ENCODE measurements at regions not wholly inside any gene's neighbourhood (a gene's known extent, or its start where the extent isn't known, plus 50 kb on each side); places are given as distances from the start of the nearest gene placed in this dataset.

DNA sequence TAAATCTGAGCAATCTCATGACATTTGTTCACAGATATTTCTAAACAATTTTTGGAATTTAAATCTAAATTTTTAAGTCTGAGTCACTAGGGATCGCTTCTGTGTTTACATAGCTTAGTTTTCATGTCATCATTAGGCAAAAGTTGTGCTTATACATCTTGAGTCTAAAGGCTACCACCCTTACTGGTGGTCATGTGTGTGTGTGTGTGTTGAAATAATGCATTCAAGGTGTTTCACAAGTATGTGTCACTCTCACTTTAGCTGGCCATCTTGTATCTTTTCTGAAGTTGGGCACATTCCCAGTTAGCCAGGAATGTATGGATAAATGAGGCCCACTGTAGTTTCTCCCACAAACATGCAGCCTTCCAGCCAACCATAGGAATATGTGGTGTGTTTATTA is 1162.5 kb upstream of the PRMT6 start:
- no peak for TF ChIP-seq POLR2A (IDR thresholded peaks at IDR 0.05)
- no peak for TF ChIP-seq CTCF (IDR thresholded peaks at IDR 0.05)
- intact Hi-C loops (cut with DNase I; ENCODE audit: low total_unique reads) = no loop called here
- WGBS, 2 donors = 82 to 86% methylated on average over 1 of the region's 1 CpG
- no peak overlapping the region for H3K4me3 ChIP-seq (ENCODE audit: low read depth, poor library complexity, severe bottlenecking)
- no peak for DNase-seq (ENCODE audit: low spot score in 2 of 2)

- 51 to 62% methylated on average over 2 of the region's 2 CpGs for WGBS, 2 donors
- intact Hi-C loops (cut with DNase I; ENCODE audit: low total_unique reads) = no loop called here
- no peak for DNase-seq (ENCODE audit: low spot score in 2 of 2)
- H3K4me3 ChIP-seq (ENCODE audit: low read depth, poor library complexity, severe bottlenecking) = no peak overlapping the region
- no peak for TF ChIP-seq POLR2A (IDR thresholded peaks at IDR 0.05)
- no peak for TF ChIP-seq CTCF (IDR thresholded peaks at IDR 0.05)
These were observed 1146.7 kb upstream of the PRMT6 start for GRCh38 chr1:105909811-105910210.

DNA sequence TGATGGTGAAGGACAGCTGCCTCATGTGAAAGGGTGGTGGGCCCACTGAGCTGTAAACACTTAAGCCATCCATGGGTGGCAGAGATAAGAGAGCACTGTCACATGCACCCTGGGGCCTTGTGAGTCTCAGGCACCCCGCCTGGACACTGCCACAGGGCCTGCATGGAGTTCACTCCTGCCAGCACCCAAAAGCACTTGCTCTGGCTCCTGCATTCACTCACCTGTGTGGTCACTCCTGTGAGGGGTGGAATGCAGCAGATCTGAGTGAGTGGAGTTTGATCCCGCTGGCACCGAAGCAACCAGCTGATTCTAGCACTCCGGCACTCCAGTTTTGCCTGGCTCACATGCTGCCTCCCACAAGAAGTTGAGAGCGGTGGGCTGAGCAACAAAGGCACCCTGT is 1142.1 kb upstream of the PRMT6 start:
- intact Hi-C loops (cut with DNase I; ENCODE audit: low total_unique reads) = no loop called here
- TF ChIP-seq POLR2A (IDR thresholded peaks at IDR 0.05) = no peak
- TF ChIP-seq CTCF (IDR thresholded peaks at IDR 0.05) = no peak
- no peak overlapping the region for H3K4me3 ChIP-seq (ENCODE audit: low read depth, poor library complexity, severe bottlenecking)
- no peak for DNase-seq (ENCODE audit: low spot score in 2 of 2)
- 76 to 97% methylated on average over 2 to 5 of the region's 5 CpGs for WGBS, 2 donors

- TF ChIP-seq POLR2A (IDR thresholded peaks at IDR 0.05) (no peak), CTCF (IDR thresholded peaks at IDR 0.05) (no peak)
- no peak for DNase-seq (ENCODE audit: low spot score in 2 of 2)
- intact Hi-C loops (cut with DNase I; ENCODE audit: low total_unique reads) = no loop called here
- 26 to 43% methylated on average over 1 of the region's 1 CpG for WGBS, 2 donors
- H3K4me3 ChIP-seq (ENCODE audit: low read depth, poor library complexity, severe bottlenecking) = no peak overlapping the region
These were observed 1121.7 kb upstream of the PRMT6 start for GRCh38 chr1:105934806-105935205.

DNA sequence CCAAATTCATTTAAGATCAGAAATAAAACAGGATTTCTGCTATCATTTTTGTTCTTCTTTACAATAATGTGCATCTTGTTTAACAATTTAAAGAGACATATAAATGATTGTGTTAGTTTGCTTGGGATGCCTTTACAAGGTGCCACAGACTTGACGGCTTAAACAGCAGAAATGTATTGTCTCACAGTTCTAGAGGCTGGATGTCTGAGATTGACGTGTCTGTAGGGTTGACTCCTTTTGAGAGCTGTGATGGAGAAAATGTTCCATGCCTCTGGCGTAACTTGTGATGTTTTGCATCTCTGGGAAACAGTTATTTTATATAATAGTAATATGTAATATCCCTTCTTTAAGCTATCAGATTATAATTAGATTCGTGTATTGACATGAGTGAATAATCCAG is 1091.6 kb upstream of the PRMT6 start:
- intact Hi-C loops (cut with DNase I; ENCODE audit: low total_unique reads) = no loop called here
- TF ChIP-seq CTCF (IDR thresholded peaks at IDR 0.05) = no peak
- TF ChIP-seq POLR2A (IDR thresholded peaks at IDR 0.05) = no peak
- no peak for DNase-seq (ENCODE audit: low spot score in 2 of 2)
- no peak overlapping the region for H3K4me3 ChIP-seq (ENCODE audit: low read depth, poor library complexity, severe bottlenecking)
- WGBS, 2 donors = 83 to 87% methylated on average over 4 of the region's 4 CpGs

DNA sequence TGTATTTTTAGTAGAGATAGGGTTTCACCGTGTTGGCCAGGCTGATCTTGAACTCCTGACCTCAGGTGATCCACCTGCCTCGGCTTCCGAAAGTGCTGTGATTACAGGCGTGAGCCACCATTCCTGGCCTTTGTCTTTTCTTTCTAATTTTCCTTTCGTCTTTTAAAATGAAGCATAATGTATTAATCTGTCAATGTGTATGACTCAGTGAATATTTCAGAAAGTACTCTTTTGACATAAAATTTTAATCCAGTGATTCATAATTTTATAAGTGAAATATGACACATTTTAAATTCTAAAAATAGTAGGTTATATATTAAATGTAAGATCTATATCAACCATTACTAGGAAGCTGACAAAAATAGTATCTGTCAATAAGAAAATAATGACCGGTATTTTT is 1059.0 kb upstream of the PRMT6 start:
- intact Hi-C loops (cut with DNase I; ENCODE audit: low total_unique reads) = no loop called here
- no peak for DNase-seq (ENCODE audit: low spot score in 2 of 2)
- TF ChIP-seq POLR2A (IDR thresholded peaks at IDR 0.05) (no peak), CTCF (IDR thresholded peaks at IDR 0.05) (no peak)
- H3K4me3 ChIP-seq (ENCODE audit: low read depth, poor library complexity, severe bottlenecking) = no peak overlapping the region
- WGBS, 2 donors = 83 to 84% methylated on average over 6 of the region's 6 CpGs
